Endothelial cell of umbilical vein (primary cell): ENCODE measurements at regions not wholly inside any gene's neighbourhood (a gene's known extent, or its start where the extent isn't known, plus 50 kb on each side); places are given as distances from the start of the nearest gene placed in this dataset.

Source experiments
- BruUV-seq: library from RNA; stranded (reverse); fragments of 400-500 nt; replicated peaks from 2 replicates; lab custom pipeline; 2021; lab: Mats Ljungman, UMichigan
- CTCF ChIA-PET: fragments of 300-600, 350-600 bp; sonication (Branson Sonifier 250); formaldehyde crosslinking; loops from one replicate; lab custom pipeline; 2021; ENCODE audit warnings: antibody characterized with exemption, inconsistent platforms; lab: Charles Lee
- POLR2A ChIA-PET: fragments of 300-600, 350-600 bp; sonication (Branson Sonifier 250); formaldehyde crosslinking; loops from one replicate; lab custom pipeline; 2021; ENCODE audit warnings: antibody characterized with exemption, inconsistent platforms; lab: Charles Lee
- DNase-seq: peaks from one replicate; pipeline ENCODE4 v3.0.0-alpha.2; 2011; ENCODE audit warnings: low read depth, low spot score
- FAIRE-seq: peaks from 2 replicates; lab custom pipeline; 2011; peaks lifted over from hg19 to GRCh38; lab: Jason Lieb, UNC
- H2AFZ ChIP-seq: 2 replicates; pipeline ENCODE4 v1.6.0; 2012; ENCODE audit warnings: low read depth, low read length, control low read depth, inconsistent platforms
- H3K27ac ChIP-seq: 2 replicates; pipeline ENCODE4 v1.5.1; 2011; ENCODE audit warnings: low read depth, mild to moderate bottlenecking, control low read depth, low read length, moderate library complexity; ENCODE audit not compliant: insufficient read depth
- H3K27me3 ChIP-seq, 2 experiments: 2 replicates each; pipeline versions ENCODE4 v1.6.0 to v1.6.1; 2011; ENCODE audit warnings: low read length in 2 of 2, mixed read lengths in 1 of 2; ENCODE audit not compliant: control insufficient read depth in 2 of 2, insufficient read depth in 2 of 2
- H3K36me3 ChIP-seq, 2 experiments: 2 replicates in 1 of 2; 3 replicates in 1 of 2; pipeline ENCODE4 v1.5.1; 2011; ENCODE audit warnings: low read length in 2 of 2, mild to moderate bottlenecking in 1 of 2, moderate library complexity in 1 of 2; ENCODE audit not compliant: control insufficient read depth in 2 of 2, insufficient read depth in 2 of 2; ENCODE audit errors: extremely low read depth in 1 of 2
- H3K4me1 ChIP-seq: 3 replicates; pipeline ENCODE4 v1.5.1; 2011; ENCODE audit warnings: mild to moderate bottlenecking, low read length; ENCODE audit not compliant: control insufficient read depth, insufficient read depth; ENCODE audit errors: extremely low read depth
- H3K4me2 ChIP-seq: 2 replicates; pipeline ENCODE4 v1.6.1; 2011; ENCODE audit warnings: low read length, control low read depth, mixed read lengths; ENCODE audit not compliant: insufficient read depth
- H3K4me3 ChIP-seq, 3 experiments: fragments of 200-600 bp in 1 of 3; sonication (generic), shearing (Covaris generic) in 1 of 3; replicated peaks in 1 of 3; 2 replicates each; pipeline ENCODE4 v1.5.1; 2011 to 2016; ENCODE audit warnings: control low read depth in 3 of 3, low read length in 3 of 3, mild to moderate bottlenecking in 2 of 3, inconsistent platforms in 1 of 3, low read depth in 1 of 3, moderate library complexity in 1 of 3; ENCODE audit not compliant: insufficient read depth in 1 of 3
- H3K79me2 ChIP-seq: 2 replicates; pipeline ENCODE4 v1.6.0; 2012; ENCODE audit warnings: low read length, inconsistent platforms; ENCODE audit not compliant: control insufficient read depth, insufficient read depth
- H3K9ac ChIP-seq: replicated peaks from 2 replicates; pipeline ENCODE3; 2011; ENCODE audit warnings: low read length, control low read depth; ENCODE audit not compliant: insufficient read depth; ENCODE audit errors: extremely low read depth
- H3K9me1 ChIP-seq: replicated peaks from 3 replicates; pipeline ENCODE4 v1.6.0; 2011; ENCODE audit warnings: mild to moderate bottlenecking, low read length; ENCODE audit not compliant: control insufficient read depth, insufficient read depth; ENCODE audit errors: extremely low read depth
- H3K9me3 ChIP-seq: replicated peaks from 2 replicates; pipeline ENCODE4 v1.5.1; 2012; ENCODE audit warnings: low read length, inconsistent platforms; ENCODE audit not compliant: control insufficient read depth, insufficient read depth
- H4K20me1 ChIP-seq: replicated peaks from 2 replicates; pipeline ENCODE3; 2011; ENCODE audit warnings: mild to moderate bottlenecking, low read length; ENCODE audit not compliant: control insufficient read depth, insufficient read depth; ENCODE audit errors: extremely low read depth
- CTCF ChIP-seq, 2 donors: IDR thresholded peaks; 1 replicate in 1 of 2; 2 replicates in 1 of 2; pipeline ENCODE4 v1.5.1; 2011; ENCODE audit warnings: low read length in 2 of 2, mild to moderate bottlenecking in 2 of 2, moderate library complexity in 2 of 2, control low read depth in 1 of 2, inconsistent platforms in 1 of 2, low read depth in 1 of 2; ENCODE audit not compliant: insufficient read depth in 1 of 2; ENCODE audit errors: extremely low read depth in 1 of 2
- EZH2 ChIP-seq: IDR thresholded peaks from 2 replicates; pipeline ENCODE4 v1.6.1; 2012; ENCODE audit warnings: borderline replicate concordance, low read depth, mild to moderate bottlenecking, moderate library complexity, low read length, inconsistent platforms; ENCODE audit not compliant: severe bottlenecking
- FOS ChIP-seq: IDR thresholded peaks from 2 replicates; pipeline ENCODE4 v1.6.1; 2011; ENCODE audit warnings: mild to moderate bottlenecking, low read length, moderate library complexity, borderline replicate concordance; ENCODE audit not compliant: insufficient read depth
- GATA2 ChIP-seq: IDR thresholded peaks from 2 replicates; pipeline ENCODE4 v1.7.0; 2011; ENCODE audit warnings: low read depth, mild to moderate bottlenecking, moderate library complexity, mixed read lengths, low read length; ENCODE audit not compliant: insufficient read length, insufficient read depth
- JUN ChIP-seq: IDR thresholded peaks from 2 replicates; pipeline ENCODE4 v1.6.1; 2011; ENCODE audit warnings: borderline replicate concordance, low read depth; ENCODE audit not compliant: insufficient read length, insufficient read depth
- MAX ChIP-seq: IDR thresholded peaks from 2 replicates; pipeline ENCODE4 v1.6.1; 2011; ENCODE audit not compliant: insufficient read depth, insufficient read length
- MYC ChIP-seq: IDR thresholded peaks from one replicate; pipeline ENCODE4 v1.6.1; 2011; ENCODE audit warnings: mild to moderate bottlenecking, low read depth, low read length
- POLR2A ChIP-seq: IDR thresholded peaks from 2 replicates; pipeline ENCODE4 v1.6.1; 2012; ENCODE audit warnings: low read depth, mild to moderate bottlenecking, control low read depth, low read length
- POLR2AphosphoS5 ChIP-seq: IDR thresholded peaks from 2 replicates; pipeline ENCODE4 v1.6.1; 2012; ENCODE audit warnings: low read depth, mild to moderate bottlenecking, control low read depth, low read length, moderate library complexity; ENCODE audit not compliant: insufficient read depth
- dilution Hi-C: fragments of 300-500 bp; cut with MboI; formaldehyde crosslinking; loops from one replicate; pipeline ENCODE4 v1.15.0; 2019; ENCODE audit warnings: low sequenced_read_pairs; ENCODE audit not compliant: extremely low pct_ligation_motif_present
- intact Hi-C: fragments of 100-400 bp; cut with micrococcal nuclease; formaldehyde crosslinking; loops from one replicate; pipeline ENCODE4 v1.10.0; 2022

GRCh38 chr10:71063401-71063800 lies 149.0 kb upstream of the UNC5B start:
- no peak overlapping the region for H3K9ac ChIP-seq
- intact Hi-C loops (loop anchor here (10.0 kb wide), 2 partner anchors 139 to 141 kb away; no protein-coding TSS in a partner anchor), dilution Hi-C loops (no loop called here)
- POLR2A ChIA-PET, result no interaction called here
- no peaks in the 10 kb centered on the region for H3K4me1 ChIP-seq
- H3K79me2 ChIP-seq, result no peaks in the 10 kb centered on the region
- no peak overlapping the region for H3K27ac ChIP-seq
- no TSS peak for BruUV-seq
- H3K9me3 ChIP-seq, result no peaks in the 10 kb centered on the region
- H3K27me3 ChIP-seq, result no peaks in the 10 kb centered on the region
- no peak overlapping the region for H3K4me2 ChIP-seq
- H3K36me3 ChIP-seq, result no peaks in the 10 kb centered on the region
- no peaks in the 10 kb centered on the region for H4K20me1 ChIP-seq
- no peak for FAIRE-seq
- no peak for TF ChIP-seq POLR2AphosphoS5
- TF ChIP-seq MAX, result no peak
- TF ChIP-seq CTCF (IDR thresholded peaks at IDR 0.05; ENCODE audit: extremely low read depth in 1 of 2, insufficient read depth in 1 of 2, low read depth in 1 of 2, low read length in 2 of 2), result no peak
- CTCF ChIA-PET, result interaction anchor here (1.0 to 1.8 kb wide), 7 partner anchors 20 to 221 kb away, joined by 3 to 6 read pairs (median 4); partner anchors contain the start of gene UNC5B
- H3K9me1 ChIP-seq, result no peaks in the 10 kb centered on the region
- H3K4me3 ChIP-seq, result no peak overlapping the region
- no peak for DNase-seq
- no peak overlapping the region for H2AFZ ChIP-seq

GRCh38 chr10:71064413-71065118 lies 147.8 kb upstream of the UNC5B start:
- Histone ChIP-seq H4K20me1 (no peaks in the 10 kb centered on the region), H3K36me3 (no peaks in the 10 kb centered on the region), H3K9ac (no peak overlapping the region), H3K27me3 (no peaks in the 10 kb centered on the region), H3K4me2 (no peak overlapping the region), H3K9me1 (no peaks in the 10 kb centered on the region), H3K27ac (no peak overlapping the region), H3K9me3 (no peaks in the 10 kb centered on the region), H3K79me2 (no peaks in the 10 kb centered on the region), H3K4me1 (peaks cover 6% of the 10 kb centered on the region), H3K4me3 (no peak overlapping the region), H2AFZ (no peak overlapping the region)
- CTCF ChIA-PET, result interaction anchor here (0.6 to 1.8 kb wide), 7 partner anchors 21 to 304 kb away, joined by 3 to 6 read pairs (median 4); partner anchors contain the start of gene UNC5B
- no peak for FAIRE-seq
- DNase-seq, result no peak
- no peak for TF ChIP-seq JUN
- no peak for TF ChIP-seq MYC
- TF ChIP-seq MAX, result no peak
- TF ChIP-seq FOS, result no peak
- no peak for TF ChIP-seq POLR2AphosphoS5
- TF ChIP-seq EZH2, result no peak
- no peak for TF ChIP-seq CTCF (IDR thresholded peaks at IDR 0.05; ENCODE audit: extremely low read depth in 1 of 2, insufficient read depth in 1 of 2, low read depth in 1 of 2, low read length in 2 of 2)
- TF ChIP-seq GATA2, result no peak
- TF ChIP-seq POLR2A, result no peak
- POLR2A ChIA-PET, result no interaction called here
- intact Hi-C loops (loop anchor here (10.0 kb wide), 2 partner anchors 140 kb away; no protein-coding TSS in a partner anchor), dilution Hi-C loops (no loop called here)
- BruUV-seq, result no TSS peak
